T-helper 2 cell treated with Interferon-gamma antibody and Interleukin-4, amounts not matched to agents 100 ng/mL and 5 ng/mL, for 36 hours (primary cell): ENCODE measurements at regions not wholly inside any gene's neighbourhood (a gene's known extent, or its start where the extent isn't known, plus 50 kb on each side); places are given as distances from the start of the nearest gene placed in this dataset.

Experiments
- intact Hi-C: fragments of 100-400 bp; cut with micrococcal nuclease; formaldehyde crosslinking; loops from one replicate; pipeline ENCODE4 v1.15.1; 2023

GRCh38 chr13:40206241-40207000 is 460.0 kb downstream of the FOXO1 start:
- intact Hi-C loops: loop anchor here (1.0 kb wide), 1 partner anchor 15 kb away; no protein-coding TSS in a partner anchor

- intact Hi-C loops: no loop called here
These were observed 459.4 kb downstream of the FOXO1 start for GRCh38 chr13:40207001-40207478.

- intact Hi-C loops: no loop called here
These were observed 457.9 kb downstream of the FOXO1 start for GRCh38 chr13:40208517-40208916.

- intact Hi-C loops: no loop called here
These were observed 455.4 kb downstream of the FOXO1 start for GRCh38 chr13:40210865-40211585.

GRCh38 chr13:40211586-40211968 is 454.9 kb downstream of the FOXO1 start:
- intact Hi-C loops: no loop called here

- intact Hi-C loops: no loop called here
These were observed 452.7 kb downstream of the FOXO1 start for GRCh38 chr13:40213779-40214178.

- intact Hi-C loops: no loop called here
These were observed 451.1 kb downstream of the FOXO1 start for GRCh38 chr13:40215311-40215710.

- intact Hi-C loops: no loop called here
These were observed 450.7 kb downstream of the FOXO1 start for GRCh38 chr13:40215747-40216146.

- intact Hi-C loops: no loop called here
These were observed 448.8 kb downstream of the FOXO1 start for GRCh38 chr13:40217675-40218074.

- intact Hi-C loops: loop anchor here (2.0 to 10.0 kb wide), 4 partner anchors 33 to 442 kb away; no protein-coding TSS in a partner anchor
These were observed 446.0 kb downstream of the FOXO1 start for GRCh38 chr13:40220299-40220935.

GRCh38 chr13:40221131-40221459 is 445.3 kb downstream of the FOXO1 start:
- intact Hi-C loops: loop anchor here (2.0 to 10.0 kb wide), 4 partner anchors 34 to 441 kb away; no protein-coding TSS in a partner anchor

- intact Hi-C loops: loop anchor here (2.0 to 10.0 kb wide), 4 partner anchors 34 to 441 kb away; no protein-coding TSS in a partner anchor
These were observed 444.8 kb downstream of the FOXO1 start for GRCh38 chr13:40221460-40222201.

- intact Hi-C loops: loop anchor here (5.0 to 10.0 kb wide), 3 partner anchors 36 to 439 kb away; no protein-coding TSS in a partner anchor
These were observed 442.9 kb downstream of the FOXO1 start for GRCh38 chr13:40223585-40223984.

GRCh38 chr13:40228496-40228895 is 437.9 kb downstream of the FOXO1 start:
- intact Hi-C loops: loop anchor here (10.0 kb wide), 1 partner anchor 256 kb away; no protein-coding TSS in a partner anchor

- intact Hi-C loops: loop anchor here (10.0 kb wide), 1 partner anchor 256 kb away; no protein-coding TSS in a partner anchor
These were observed 437.5 kb downstream of the FOXO1 start for GRCh38 chr13:40228990-40229389.

GRCh38 chr13:40230833-40231266 is 435.6 kb downstream of the FOXO1 start:
- intact Hi-C loops: no loop called here

GRCh38 chr13:40231311-40231710 is 435.1 kb downstream of the FOXO1 start:
- intact Hi-C loops: no loop called here

- intact Hi-C loops: no loop called here
These were observed 434.7 kb downstream of the FOXO1 start for GRCh38 chr13:40231751-40232150.

GRCh38 chr13:40232311-40233040 is 434.0 kb downstream of the FOXO1 start:
- intact Hi-C loops: no loop called here

GRCh38 chr13:40233731-40234195 is 432.7 kb downstream of the FOXO1 start:
- intact Hi-C loops: no loop called here
